CD14-positive monocyte (primary cell): ENCODE measurements at regions not wholly inside any gene's neighbourhood (a gene's known extent, or its start where the extent isn't known, plus 50 kb on each side); places are given as distances from the start of the nearest gene placed in this dataset.

ENCODE experiments used
- DNase-seq, 3 donors: peaks; one replicate each; pipeline ENCODE4 v3.0.0-alpha.2; 2011 to 2022
- H2AFZ ChIP-seq: 2 replicates; pipeline ENCODE4 v1.6.0; 2012; ENCODE audit warnings: mild to moderate bottlenecking, low read depth, low read length, inconsistent platforms; ENCODE audit not compliant: insufficient read depth, poor library complexity, severe bottlenecking
- H3K27ac ChIP-seq, 2 donors: 1 replicate in 1 of 2; 2 replicates in 1 of 2; pipeline ENCODE4 v1.5.1; 2012 to 2013; ENCODE audit warnings: low read length in 2 of 2, control low read depth in 1 of 2, inconsistent platforms in 1 of 2, low read depth in 1 of 2, mild to moderate bottlenecking in 1 of 2
- H3K27me3 ChIP-seq, 2 donors: one replicate each; pipeline versions ENCODE4 v1.6.0 to v1.6.1; 2011 to 2013; ENCODE audit warnings: low read length in 2 of 2; ENCODE audit not compliant: control insufficient read depth in 2 of 2, insufficient read depth in 2 of 2
- H3K36me3 ChIP-seq, 2 donors: replicated peaks in 1 of 2; 1 replicate in 1 of 2; 2 replicates in 1 of 2; pipeline versions ENCODE4 v1.5.1 to v1.6.1; 2012 to 2013; ENCODE audit warnings: low read length in 2 of 2, control low read depth in 1 of 2, inconsistent platforms in 1 of 2, mild to moderate bottlenecking in 1 of 2; ENCODE audit not compliant: insufficient read depth in 2 of 2, control insufficient read depth in 1 of 2
- H3K4me1 ChIP-seq, 2 donors: 1 replicate in 1 of 2; 2 replicates in 1 of 2; pipeline versions ENCODE4 v1.5.1 to v1.6.1; 2012 to 2013; ENCODE audit warnings: low read length in 2 of 2, control low read depth in 1 of 2, inconsistent platforms in 1 of 2, mild to moderate bottlenecking in 1 of 2, moderate library complexity in 1 of 2; ENCODE audit not compliant: insufficient read depth in 2 of 2, control insufficient read depth in 1 of 2
- H3K4me2 ChIP-seq: replicated peaks from 2 replicates; pipeline ENCODE3; 2012; ENCODE audit warnings: low read length, moderate library complexity, mild to moderate bottlenecking; ENCODE audit not compliant: poor library complexity, severe bottlenecking; ENCODE audit errors: extremely low read depth
- H3K4me3 ChIP-seq, 3 experiments: fragments of 200-600 bp in 1 of 3; sonication (generic) in 1 of 3; replicated peaks in 1 of 3; 1 replicate in 2 of 3; 2 replicates in 1 of 3; pipeline ENCODE4 v1.5.1; 2011 to 2013; ENCODE audit warnings: low read length in 3 of 3, mild to moderate bottlenecking in 3 of 3, control low read depth in 2 of 3, low read depth in 2 of 3, inconsistent platforms in 1 of 3, moderate library complexity in 1 of 3
- H3K79me2 ChIP-seq: 2 replicates; pipeline ENCODE4 v1.6.0; 2012; ENCODE audit warnings: mild to moderate bottlenecking, control low read depth, inconsistent platforms, low read length, moderate library complexity; ENCODE audit not compliant: insufficient read depth
- H3K9ac ChIP-seq: 2 replicates; pipeline ENCODE4 v1.6.0; 2017; ENCODE audit warnings: low read length, mild to moderate bottlenecking; ENCODE audit not compliant: insufficient read depth, poor library complexity, severe bottlenecking
- H3K9me3 ChIP-seq, 2 donors: replicated peaks in 1 of 2; 1 replicate in 1 of 2; 2 replicates in 1 of 2; pipeline versions ENCODE4 v1.5.1 to v1.6.1; 2012 to 2013; ENCODE audit warnings: low read length in 2 of 2, control low read depth in 1 of 2; ENCODE audit not compliant: control insufficient read depth in 1 of 2, insufficient read depth in 1 of 2
- H4K20me1 ChIP-seq: 2 replicates; pipeline ENCODE4 v1.6.0; 2012; ENCODE audit warnings: mild to moderate bottlenecking, low read length, control low read depth, moderate library complexity; ENCODE audit not compliant: insufficient read depth
- H3K27ac Mint-ChIP-seq, 7 donors: one replicate each; pipeline ENCODE4 v1.8.0; 2020; ENCODE audit warnings: mild to moderate bottlenecking in 7 of 7, mixed read lengths in 7 of 7, moderate library complexity in 6 of 7, inconsistent platforms in 2 of 7
- H3K27me3 Mint-ChIP-seq, 3 donors: one replicate each; pipeline ENCODE4 v1.8.0; 2021 to 2022; ENCODE audit warnings: low read depth in 3 of 3, mild to moderate bottlenecking in 3 of 3, mixed read lengths in 3 of 3, moderate library complexity in 3 of 3, inconsistent platforms in 1 of 3
- H3K36me3 Mint-ChIP-seq, 2 donors: one replicate each; pipeline ENCODE4 v1.8.0; 2020; ENCODE audit warnings: mixed read lengths in 2 of 2, inconsistent platforms in 1 of 2, mild to moderate bottlenecking in 1 of 2
- H3K4me1 Mint-ChIP-seq: one replicate; pipeline ENCODE4 v1.8.0; 2020; ENCODE audit warnings: mild to moderate bottlenecking, mixed read lengths
- H3K4me3 Mint-ChIP-seq, 2 donors: one replicate each; pipeline ENCODE4 v1.8.0; 2020; ENCODE audit warnings: mild to moderate bottlenecking in 2 of 2, mixed read lengths in 2 of 2, moderate library complexity in 1 of 2
- H3K9me3 Mint-ChIP-seq, 7 donors: one replicate each; pipeline ENCODE4 v1.8.0; 2020 to 2022; ENCODE audit warnings: mixed read lengths in 7 of 7, mild to moderate bottlenecking in 6 of 7, moderate library complexity in 6 of 7, inconsistent platforms in 2 of 7
- WGBS: methylation state at CpG from one replicate; pipeline ENCODE4 v1.1.5; 2013; ENCODE audit warnings: missing lambda C conversion rate; ENCODE audit not compliant: insufficient coverage; 5-methylcytosine and 5-hydroxymethylcytosine counted together
- intact Hi-C, 2 donors: fragments of 100-400 bp; cut with micrococcal nuclease; formaldehyde crosslinking; loops; one replicate each; pipeline versions ENCODE4 v1.15.0 to v1.15.1; 2023
- TF ChIP-seq, protein P1 (sequence below): fragments of 200-600 bp; IDR thresholded peaks from one replicate; pipeline ENCODE4 v1.8.0; 2022; ENCODE audit warnings: antibody characterized with exemption, mild to moderate bottlenecking

GRCh38 chr6:140940251-140940925 lies 1192.3 kb upstream of the GJE1 start:
- TF ChIP-seq, protein P1, sequence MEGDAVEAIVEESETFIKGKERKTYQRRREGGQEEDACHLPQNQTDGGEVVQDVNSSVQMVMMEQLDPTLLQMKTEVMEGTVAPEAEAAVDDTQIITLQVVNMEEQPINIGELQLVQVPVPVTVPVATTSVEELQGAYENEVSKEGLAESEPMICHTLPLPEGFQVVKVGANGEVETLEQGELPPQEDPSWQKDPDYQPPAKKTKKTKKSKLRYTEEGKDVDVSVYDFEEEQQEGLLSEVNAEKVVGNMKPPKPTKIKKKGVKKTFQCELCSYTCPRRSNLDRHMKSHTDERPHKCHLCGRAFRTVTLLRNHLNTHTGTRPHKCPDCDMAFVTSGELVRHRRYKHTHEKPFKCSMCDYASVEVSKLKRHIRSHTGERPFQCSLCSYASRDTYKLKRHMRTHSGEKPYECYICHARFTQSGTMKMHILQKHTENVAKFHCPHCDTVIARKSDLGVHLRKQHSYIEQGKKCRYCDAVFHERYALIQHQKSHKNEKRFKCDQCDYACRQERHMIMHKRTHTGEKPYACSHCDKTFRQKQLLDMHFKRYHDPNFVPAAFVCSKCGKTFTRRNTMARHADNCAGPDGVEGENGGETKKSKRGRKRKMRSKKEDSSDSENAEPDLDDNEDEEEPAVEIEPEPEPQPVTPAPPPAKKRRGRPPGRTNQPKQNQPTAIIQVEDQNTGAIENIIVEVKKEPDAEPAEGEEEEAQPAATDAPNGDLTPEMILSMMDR = no peak
- Histone ChIP-seq H3K4me1 (no peaks in the 10 kb centered on the region), H3K9me3 (peaks cover 5 to 10% of the 10 kb centered on the region in 2 donors), H4K20me1 (no peaks in the 10 kb centered on the region), H3K27ac (no peak overlapping the region), H3K4me3 (no peak overlapping the region), H3K27me3 (no peaks in the 10 kb centered on the region), H3K4me2 (no peak overlapping the region), H3K79me2 (no peaks in the 10 kb centered on the region), H3K9ac (no peak overlapping the region), H3K36me3 (no peaks in the 10 kb centered on the region), H2AFZ (no peak overlapping the region)
- Mint-ChIP-seq H3K9me3 (peaks cover 0 to 15% (median 6%) of the 10 kb centered on the region in 7 donors), H3K27me3 (no peaks in the 10 kb centered on the region), H3K27ac (no peak overlapping the region), H3K36me3 (no peaks in the 10 kb centered on the region), H3K4me3 (no peak overlapping the region), H3K4me1 (no peaks in the 10 kb centered on the region)
- no CpG with 5 or more reads among the region's 3 CpGs for WGBS
- intact Hi-C loops = no loop called here
- no peak for DNase-seq

DNA sequence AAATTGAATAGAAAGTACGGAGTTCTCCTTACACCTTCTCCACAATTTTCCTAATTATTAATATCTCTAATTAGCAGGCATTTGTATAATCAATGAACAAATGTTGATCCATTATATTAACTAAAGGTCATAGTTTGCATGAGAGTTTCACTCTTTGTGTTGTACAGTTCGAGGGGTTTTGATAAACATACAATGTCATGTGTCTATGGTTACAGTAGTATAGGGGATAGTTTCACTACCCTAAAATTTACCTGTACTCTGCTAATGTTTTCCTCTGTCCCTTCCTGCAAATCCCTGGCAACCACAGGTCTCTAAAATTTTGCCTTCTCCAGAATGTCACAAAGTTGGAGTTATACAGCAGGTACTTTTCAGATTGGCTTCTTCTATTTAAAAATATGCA lies 1199.8 kb upstream of the GJE1 start:
- Histone ChIP-seq H4K20me1 (no peaks in the 10 kb centered on the region), H3K36me3 (no peaks in the 10 kb centered on the region), H3K27me3 (no peaks in the 10 kb centered on the region), H3K27ac (no peak overlapping the region), H3K9me3 (no peaks in the 10 kb centered on the region), H3K4me2 (no peak overlapping the region), H2AFZ (no peak overlapping the region), H3K9ac (no peak overlapping the region), H3K4me3 (no peak overlapping the region), H3K4me1 (no peaks in the 10 kb centered on the region), H3K79me2 (no peaks in the 10 kb centered on the region)
- TF ChIP-seq, protein P1 = no peak
- WGBS = no CpG with 5 or more reads among the region's 2 CpGs
- Mint-ChIP-seq H3K4me1 (no peaks in the 10 kb centered on the region), H3K9me3 (peaks cover 0 to 2% (median 0%) of the 10 kb centered on the region in 7 donors), H3K27ac (no peak overlapping the region), H3K4me3 (no peak overlapping the region), H3K27me3 (peaks cover 0 to 3% (median 0%) of the 10 kb centered on the region in 3 donors), H3K36me3 (no peaks in the 10 kb centered on the region)
- DNase-seq = no peak
- intact Hi-C loops = no loop called here
